HEK293 (cell line): ENCODE measurements at regions not wholly inside any gene's neighbourhood (a gene's known extent, or its start where the extent isn't known, plus 50 kb on each side); places are given as distances from the start of the nearest gene placed in this dataset.

Source experiments
- CTCF ChIA-PET: fragments of 350-600 bp; formaldehyde crosslinking; extraction: SDS; loops from one replicate; lab custom pipeline; 2021; ENCODE audit warnings: antibody characterized with exemption; lab: Yijun Ruan, JAX
- POLR2A ChIA-PET: fragments of 300-600 bp; formaldehyde crosslinking; extraction: SDS; loops from one replicate; lab custom pipeline; 2020; ENCODE audit warnings: antibody characterized with exemption, inconsistent platforms; lab: Yijun Ruan, JAX
- H3K27ac ChIP-seq: fragments of 200-500 bp; sonication (Bioruptor generic); 2 replicates; pipeline ENCODE4 v1.5.1; 2014; ENCODE audit warnings: low read depth, low read length, control low read depth, inconsistent platforms; ENCODE audit errors: extremely low read depth
- H3K36me3 ChIP-seq, 2 experiments: fragments of 200-500 bp in 1 of 2; sonication (Bioruptor generic) in 1 of 2; 1 replicate in 1 of 2; 2 replicates in 1 of 2; pipeline ENCODE4 v1.5.1; 2014 to 2017; ENCODE audit warnings: inconsistent platforms in 2 of 2, low read length in 2 of 2; ENCODE audit not compliant: control insufficient read depth in 2 of 2, insufficient read depth in 1 of 2
- H3K4me1 ChIP-seq: fragments of 200-500 bp; sonication (Bioruptor generic); 2 replicates; pipeline ENCODE4 v1.5.1; 2014; ENCODE audit warnings: mild to moderate bottlenecking, low read length, inconsistent platforms; ENCODE audit not compliant: control insufficient read depth, insufficient read depth
- H3K4me3 ChIP-seq: 2 replicates; pipeline ENCODE4 v1.5.1; 2011; ENCODE audit warnings: low read depth, mild to moderate bottlenecking, control low read depth, low read length, moderate library complexity
- H3K9me3 ChIP-seq: fragments of 200-500 bp; sonication (Bioruptor generic); 2 replicates; pipeline ENCODE4 v1.5.1; 2014; ENCODE audit warnings: low read depth, low read length, inconsistent platforms; ENCODE audit not compliant: control insufficient read depth, insufficient read depth
- BCL6B ChIP-seq: fragments of 450-650 bp; formaldehyde crosslinking; IDR thresholded peaks from 2 replicates; pipeline ENCODE4 v1.5.1; 2017; ENCODE audit warnings: missing biosample characterization, missing genetic modification characterization
- CTCF ChIP-seq: fragments of 450-650 bp; formaldehyde crosslinking; IDR thresholded peaks from 2 replicates; pipeline ENCODE4 v1.5.1; 2016; ENCODE audit warnings: missing biosample characterization, missing genetic modification characterization
- HOXD13 ChIP-seq: sonication (generic); formaldehyde crosslinking; IDR thresholded peaks from 2 replicates; pipeline ENCODE4 v1.8.0; 2022; ENCODE audit warnings: missing genetic modification reagents, borderline replicate concordance
- PRDM1 ChIP-seq: fragments of 450-650 bp; formaldehyde crosslinking; IDR thresholded peaks from 2 replicates; pipeline ENCODE4; 2016; ENCODE audit warnings: missing biosample characterization, missing genetic modification characterization
- ZBTB20 ChIP-seq: fragments of 450-650 bp; formaldehyde crosslinking; IDR thresholded peaks from 2 replicates; pipeline ENCODE4 v1.5.1; 2016; ENCODE audit warnings: missing biosample characterization, missing genetic modification characterization
- ZEB2 ChIP-seq: fragments of 450-650 bp; formaldehyde crosslinking; IDR thresholded peaks from 2 replicates; pipeline ENCODE4 v1.5.1; 2016; ENCODE audit warnings: missing biosample characterization, missing genetic modification characterization
- ZFP41 ChIP-seq: fragments of 450-650 bp; formaldehyde crosslinking; IDR thresholded peaks from 2 replicates; pipeline ENCODE4 v1.5.1; 2016; ENCODE audit warnings: missing biosample characterization, missing genetic modification characterization, borderline replicate concordance
- ZFP69B ChIP-seq: fragments of 450-650 bp; formaldehyde crosslinking; IDR thresholded peaks from 2 replicates; pipeline ENCODE4 v1.5.1; 2016; ENCODE audit warnings: missing biosample characterization, missing genetic modification characterization
- ZNF155 ChIP-seq: fragments of 450-650 bp; formaldehyde crosslinking; IDR thresholded peaks from 2 replicates; pipeline ENCODE4 v1.5.1; 2016; ENCODE audit warnings: missing biosample characterization, missing genetic modification characterization
- ZNF404 ChIP-seq: fragments of 450-650 bp; formaldehyde crosslinking; IDR thresholded peaks from 2 replicates; pipeline ENCODE4 v1.5.1; 2017; ENCODE audit warnings: missing biosample characterization, missing genetic modification characterization
- ZNF623 ChIP-seq: fragments of 450-650 bp; formaldehyde crosslinking; IDR thresholded peaks from 2 replicates; pipeline ENCODE4 v1.5.1; 2016; ENCODE audit warnings: missing biosample characterization, missing genetic modification characterization
- ZNF658 ChIP-seq: fragments of 450-650 bp; formaldehyde crosslinking; IDR thresholded peaks from 2 replicates; pipeline ENCODE4; 2016; ENCODE audit warnings: missing biosample characterization, missing genetic modification characterization
- ZSCAN23 ChIP-seq: fragments of 450-650 bp; formaldehyde crosslinking; IDR thresholded peaks from 2 replicates; pipeline ENCODE4 v1.5.1; 2016; ENCODE audit warnings: missing biosample characterization, missing genetic modification characterization
- TF ChIP-seq, protein P1 (sequence below): fragments of 450-650 bp; formaldehyde crosslinking; IDR thresholded peaks from 2 replicates; pipeline ENCODE4; 2016; ENCODE audit warnings: missing biosample characterization, missing genetic modification characterization
- TF ChIP-seq, protein P2 (sequence below): fragments of 450-650 bp; formaldehyde crosslinking; IDR thresholded peaks from 2 replicates; pipeline ENCODE4 v1.5.1; 2017; ENCODE audit warnings: missing biosample characterization, mild to moderate bottlenecking, missing genetic modification characterization, moderate library complexity

DNA sequence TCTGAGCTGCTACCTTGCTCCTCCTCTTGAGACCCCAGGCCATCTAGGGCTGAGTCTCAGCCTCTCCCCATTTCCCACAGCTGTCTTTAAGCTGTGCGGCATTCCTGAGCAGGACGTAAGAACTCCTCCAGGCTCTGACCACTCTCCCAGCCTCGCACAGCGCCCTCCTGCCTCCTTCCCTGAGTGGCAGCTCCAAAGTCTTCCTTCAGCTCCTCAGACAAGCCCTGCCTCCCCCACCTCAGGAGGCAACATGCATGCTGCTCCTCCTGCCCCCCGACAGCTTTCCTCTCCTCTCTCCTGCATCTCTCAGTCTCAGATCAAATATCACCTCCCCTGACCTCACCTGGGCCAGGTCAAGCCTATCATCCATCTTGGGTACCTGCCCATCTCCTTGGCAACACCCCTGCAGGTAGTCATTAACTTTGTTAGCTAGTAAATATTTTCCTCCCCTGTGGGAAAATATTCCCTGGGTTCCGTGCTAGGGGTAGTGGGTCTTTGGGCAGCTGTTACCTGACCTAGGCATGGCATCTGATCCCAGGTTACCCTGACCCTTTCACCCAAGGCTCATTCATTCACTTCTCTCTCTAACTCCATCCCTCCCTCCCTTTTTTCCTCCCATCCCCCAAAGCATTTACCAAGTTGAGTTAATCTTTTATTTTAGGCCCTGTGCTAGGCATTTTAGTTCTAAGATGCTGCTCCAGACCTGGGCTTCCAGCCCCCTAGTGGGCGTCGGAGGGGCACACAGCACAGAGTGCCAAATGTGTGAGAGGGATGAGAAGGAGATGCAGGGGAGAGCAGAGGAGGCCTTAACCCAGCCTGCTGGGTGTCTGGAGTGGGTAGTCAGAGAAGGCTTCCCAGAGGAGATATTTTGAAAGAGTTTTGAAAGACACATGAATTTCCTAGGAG is 419.9 kb downstream of the PTPRU start:
- ChIA-PET POLR2A (no interaction called here), CTCF (interaction anchor here (0.7 to 2.4 kb wide), 6 partner anchors 9 to 248 kb away, joined by 3 to 7 read pairs (median 3); no protein-coding TSS in a partner anchor)
- H3K4me1 ChIP-seq, result no peaks in the 10 kb centered on the region
- H3K9me3 ChIP-seq, result no peaks in the 10 kb centered on the region
- TF ChIP-seq HOXD13 (CRISPR knock-in tag), result no peak
- no peak for TF ChIP-seq ZFP69B (tag by site-specific recombination)
- no peak for TF ChIP-seq ZNF155
- no peak for TF ChIP-seq ZSCAN23 (tag by site-specific recombination)
- TF ChIP-seq, protein P1, sequence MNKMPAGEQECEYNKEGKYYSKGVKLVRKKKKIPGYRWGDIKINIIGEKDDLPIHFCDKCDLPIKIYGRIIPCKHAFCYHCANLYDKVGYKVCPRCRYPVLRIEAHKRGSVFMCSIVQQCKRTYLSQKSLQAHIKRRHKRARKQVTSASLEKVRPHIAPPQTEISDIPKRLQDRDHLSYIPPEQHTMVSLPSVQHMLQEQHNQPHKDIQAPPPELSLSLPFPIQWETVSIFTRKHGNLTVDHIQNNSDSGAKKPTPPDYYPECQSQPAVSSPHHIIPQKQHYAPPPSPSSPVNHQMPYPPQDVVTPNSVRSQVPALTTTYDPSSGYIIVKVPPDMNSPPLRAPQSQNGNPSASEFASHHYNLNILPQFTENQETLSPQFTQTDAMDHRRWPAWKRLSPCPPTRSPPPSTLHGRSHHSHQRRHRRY (tag by site-specific recombination), result no peak
- peak; percentile 41; the same call in 1 of the 2 replicates for TF ChIP-seq ZBTB20 (tag by site-specific recombination)
- no peak for TF ChIP-seq ZNF658 (tag by site-specific recombination)
- TF ChIP-seq CTCF, result peak; percentile 26; the same call in 1 of the 2 replicates
- TF ChIP-seq, protein P2, sequence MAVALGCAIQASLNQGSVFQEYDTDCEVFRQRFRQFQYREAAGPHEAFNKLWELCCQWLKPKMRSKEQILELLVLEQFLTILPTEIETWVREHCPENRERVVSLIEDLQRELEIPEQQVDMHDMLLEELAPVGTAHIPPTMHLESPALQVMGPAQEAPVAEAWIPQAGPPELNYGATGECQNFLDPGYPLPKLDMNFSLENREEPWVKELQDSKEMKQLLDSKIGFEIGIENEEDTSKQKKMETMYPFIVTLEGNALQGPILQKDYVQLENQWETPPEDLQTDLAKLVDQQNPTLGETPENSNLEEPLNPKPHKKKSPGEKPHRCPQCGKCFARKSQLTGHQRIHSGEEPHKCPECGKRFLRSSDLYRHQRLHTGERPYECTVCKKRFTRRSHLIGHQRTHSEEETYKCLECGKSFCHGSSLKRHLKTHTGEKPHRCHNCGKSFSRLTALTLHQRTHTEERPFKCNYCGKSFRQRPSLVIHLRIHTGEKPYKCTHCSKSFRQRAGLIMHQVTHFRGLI (tag by site-specific recombination), result no peak
- H3K4me3 ChIP-seq, result no peak overlapping the region
- H3K27ac ChIP-seq, result no peak overlapping the region
- H3K36me3 ChIP-seq, result no peaks in the 10 kb centered on the region

DNA sequence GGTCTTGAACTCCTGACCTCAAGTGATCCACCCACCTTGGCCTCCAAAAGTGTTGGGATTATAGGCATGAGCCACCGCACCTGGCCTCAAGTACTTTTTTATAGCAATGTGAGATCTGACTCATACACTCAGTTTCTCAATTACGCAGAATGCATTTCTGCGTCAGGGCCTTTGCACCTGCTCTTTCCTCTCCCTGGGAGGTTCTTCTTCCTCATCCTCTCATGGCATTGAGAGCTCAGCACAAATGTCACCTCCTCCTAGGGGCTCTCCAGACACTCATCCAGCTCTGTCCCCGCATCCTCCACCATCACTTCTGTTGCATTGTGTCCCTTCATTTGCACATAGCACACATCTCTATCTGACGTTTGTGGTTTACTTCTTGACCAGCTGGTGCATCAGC is 418.8 kb downstream of the PTPRU start:
- H3K27ac ChIP-seq, result no peak overlapping the region
- H3K4me3 ChIP-seq, result no peak overlapping the region
- ChIA-PET POLR2A (no interaction called here), CTCF (interaction anchor here (0.8 to 2.4 kb wide), 3 partner anchors 13 to 286 kb away, joined by 3 to 7 read pairs (median 4); no protein-coding TSS in a partner anchor)
- no peaks in the 10 kb centered on the region for H3K9me3 ChIP-seq
- H3K36me3 ChIP-seq, result no peaks in the 10 kb centered on the region
- peak; percentile 48 for TF ChIP-seq ZNF623
- TF ChIP-seq ZFP41 (tag by site-specific recombination), result no peak
- no peaks in the 10 kb centered on the region for H3K4me1 ChIP-seq

GRCh38 chr1:29653886-29654450 is 417.6 kb downstream of the PTPRU start:
- ChIA-PET CTCF (interaction anchor here (0.7 kb wide), 2 partner anchors 322 to 727 kb away, joined by 3 to 4 read pairs; no protein-coding TSS in a partner anchor), POLR2A (no interaction called here)
- H3K4me3 ChIP-seq, result no peak overlapping the region
- TF ChIP-seq PRDM1 (tag by site-specific recombination) (no peak), ZEB2 (tag by site-specific recombination) (no peak), BCL6B (tag by site-specific recombination) (no peak), ZNF404 (tag by site-specific recombination) (no peak), ZSCAN23 (tag by site-specific recombination) (no peak)
- no peak overlapping the region for H3K27ac ChIP-seq
- H3K4me1 ChIP-seq, result no peaks in the 10 kb centered on the region
- H3K9me3 ChIP-seq, result no peaks in the 10 kb centered on the region
- no peaks in the 10 kb centered on the region for H3K36me3 ChIP-seq
